WTC11 (cell line): ENCODE measurements at regions not wholly inside any gene's neighbourhood (a gene's known extent, or its start where the extent isn't known, plus 50 kb on each side); places are given as distances from the start of the nearest gene placed in this dataset.

Experiments used
- CTCF ChIP-seq: fragments of 200-600 bp; IDR thresholded peaks from 2 replicates; pipeline ENCODE4 v1.8.0; 2022; ENCODE audit warnings: antibody characterized with exemption
- ETV6 ChIP-seq: sonication (generic); formaldehyde crosslinking; IDR thresholded peaks from 2 replicates; pipeline ENCODE4 v1.8.1; 2022; ENCODE audit warnings: mild to moderate bottlenecking, missing genetic modification reagents
- PREB ChIP-seq: sonication (generic); formaldehyde crosslinking; IDR thresholded peaks from 2 replicates; pipeline ENCODE4 v1.8.1; 2022; ENCODE audit warnings: mild to moderate bottlenecking, missing genetic modification reagents, moderate library complexity, borderline replicate concordance
- TP53 ChIP-seq: sonication (generic); formaldehyde crosslinking; IDR thresholded peaks from 2 replicates; pipeline ENCODE4 v1.8.1; 2023; ENCODE audit warnings: mild to moderate bottlenecking, missing genetic modification reagents

- TF ChIP-seq ETV6 (CRISPR knock-in tag) (no peak), PREB (CRISPR knock-in tag) (no peak), TP53 (no peak), CTCF (no peak)
These were observed 1232.8 kb downstream of the TBC1D22A start for GRCh38 chr22:47995264-47995627.
